ENCODE measurements at regions not wholly inside any gene's neighbourhood (a gene's known extent, or its start where the extent isn't known, plus 50 kb on each side); places are given as distances from the start of the nearest gene placed in this dataset.

- ATAC-seq = peak; percentile 49
- TF ChIP-seq ZNF8 (CRISPR knock-in tag; IDR thresholded peaks at IDR 0.05) (no peak), RARB (CRISPR knock-in tag; IDR thresholded peaks at IDR 0.05) (no peak)
These were observed 171.9 kb upstream of the NR5A2 start for GRCh38 chr1:199855580-199855979.

DNA sequence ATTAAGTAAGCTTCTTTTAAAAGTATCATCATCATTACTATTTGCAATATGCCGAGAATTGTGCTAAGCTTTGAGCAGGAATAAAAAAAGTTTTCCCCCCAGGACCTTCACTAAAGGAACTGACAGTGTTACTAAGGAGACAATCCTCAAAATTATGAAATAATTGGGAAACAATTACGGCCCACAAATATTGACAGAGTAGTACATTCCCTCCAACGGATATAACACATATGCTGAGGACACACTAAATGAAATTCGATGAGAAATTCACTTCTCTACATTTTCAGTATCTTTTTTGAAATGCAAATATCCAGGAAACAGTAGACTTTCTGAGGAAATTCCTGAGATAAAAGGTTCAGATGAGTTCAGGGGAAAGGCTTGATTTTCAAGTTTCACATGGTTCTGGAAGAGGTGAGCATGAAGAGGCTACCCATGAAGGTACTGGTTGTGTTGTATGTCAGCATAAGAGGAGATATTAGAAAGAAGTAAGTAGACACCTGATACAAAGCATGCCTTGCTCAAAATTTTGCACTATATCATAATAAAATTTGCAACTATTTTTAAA, 171.2 kb upstream of the NR5A2 start:
- ATAC-seq = no peak
- TF ChIP-seq ZNF8 (CRISPR knock-in tag; IDR thresholded peaks at IDR 0.05) (no peak), ISL1 (CRISPR knock-in tag; IDR thresholded peaks at IDR 0.05) (no peak), ESRRG (CRISPR knock-in tag; IDR thresholded peaks at IDR 0.05) (no peak), SNAI2 (CRISPR knock-in tag; IDR thresholded peaks at IDR 0.05) (no peak), POU6F1 (CRISPR knock-in tag; IDR thresholded peaks at IDR 0.05; ENCODE audit: borderline replicate concordance, low read depth) (no peak), ZNF70 (CRISPR knock-in tag; IDR thresholded peaks at IDR 0.05) (no peak), RARB (CRISPR knock-in tag; IDR thresholded peaks at IDR 0.05) (no peak), ZNF565 (CRISPR knock-in tag; conservative IDR thresholded peaks at IDR 0.05; ENCODE audit: low read depth) (no peak), TCF4 (CRISPR knock-in tag; IDR thresholded peaks at IDR 0.05; ENCODE audit: borderline replicate concordance) (no peak), BACH2 (CRISPR knock-in tag; IDR thresholded peaks at IDR 0.05; ENCODE audit: borderline replicate concordance) (no peak), CREB5 (CRISPR knock-in tag; IDR thresholded peaks at IDR 0.05; ENCODE audit: low read depth) (no peak), TOX (CRISPR knock-in tag; IDR thresholded peaks at IDR 0.05; ENCODE audit: borderline replicate concordance) (no peak), OSR1 (CRISPR knock-in tag; IDR thresholded peaks at IDR 0.05) (no peak), CSRNP3 (CRISPR knock-in tag; IDR thresholded peaks at IDR 0.05) (no peak), ZC3H10 (CRISPR knock-in tag; IDR thresholded peaks at IDR 0.05) (no peak), ZFP3 (CRISPR knock-in tag; IDR thresholded peaks at IDR 0.05) (no peak)
- TF ChIP-seq, protein P1, sequence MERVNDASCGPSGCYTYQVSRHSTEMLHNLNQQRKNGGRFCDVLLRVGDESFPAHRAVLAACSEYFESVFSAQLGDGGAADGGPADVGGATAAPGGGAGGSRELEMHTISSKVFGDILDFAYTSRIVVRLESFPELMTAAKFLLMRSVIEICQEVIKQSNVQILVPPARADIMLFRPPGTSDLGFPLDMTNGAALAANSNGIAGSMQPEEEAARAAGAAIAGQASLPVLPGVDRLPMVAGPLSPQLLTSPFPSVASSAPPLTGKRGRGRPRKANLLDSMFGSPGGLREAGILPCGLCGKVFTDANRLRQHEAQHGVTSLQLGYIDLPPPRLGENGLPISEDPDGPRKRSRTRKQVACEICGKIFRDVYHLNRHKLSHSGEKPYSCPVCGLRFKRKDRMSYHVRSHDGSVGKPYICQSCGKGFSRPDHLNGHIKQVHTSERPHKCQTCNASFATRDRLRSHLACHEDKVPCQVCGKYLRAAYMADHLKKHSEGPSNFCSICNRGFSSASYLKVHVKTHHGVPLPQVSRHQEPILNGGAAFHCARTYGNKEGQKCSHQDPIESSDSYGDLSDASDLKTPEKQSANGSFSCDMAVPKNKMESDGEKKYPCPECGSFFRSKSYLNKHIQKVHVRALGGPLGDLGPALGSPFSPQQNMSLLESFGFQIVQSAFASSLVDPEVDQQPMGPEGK (CRISPR knock-in tag; IDR thresholded peaks at IDR 0.05; ENCODE audit: borderline replicate concordance) = no peak
- TF ChIP-seq, protein P2, sequence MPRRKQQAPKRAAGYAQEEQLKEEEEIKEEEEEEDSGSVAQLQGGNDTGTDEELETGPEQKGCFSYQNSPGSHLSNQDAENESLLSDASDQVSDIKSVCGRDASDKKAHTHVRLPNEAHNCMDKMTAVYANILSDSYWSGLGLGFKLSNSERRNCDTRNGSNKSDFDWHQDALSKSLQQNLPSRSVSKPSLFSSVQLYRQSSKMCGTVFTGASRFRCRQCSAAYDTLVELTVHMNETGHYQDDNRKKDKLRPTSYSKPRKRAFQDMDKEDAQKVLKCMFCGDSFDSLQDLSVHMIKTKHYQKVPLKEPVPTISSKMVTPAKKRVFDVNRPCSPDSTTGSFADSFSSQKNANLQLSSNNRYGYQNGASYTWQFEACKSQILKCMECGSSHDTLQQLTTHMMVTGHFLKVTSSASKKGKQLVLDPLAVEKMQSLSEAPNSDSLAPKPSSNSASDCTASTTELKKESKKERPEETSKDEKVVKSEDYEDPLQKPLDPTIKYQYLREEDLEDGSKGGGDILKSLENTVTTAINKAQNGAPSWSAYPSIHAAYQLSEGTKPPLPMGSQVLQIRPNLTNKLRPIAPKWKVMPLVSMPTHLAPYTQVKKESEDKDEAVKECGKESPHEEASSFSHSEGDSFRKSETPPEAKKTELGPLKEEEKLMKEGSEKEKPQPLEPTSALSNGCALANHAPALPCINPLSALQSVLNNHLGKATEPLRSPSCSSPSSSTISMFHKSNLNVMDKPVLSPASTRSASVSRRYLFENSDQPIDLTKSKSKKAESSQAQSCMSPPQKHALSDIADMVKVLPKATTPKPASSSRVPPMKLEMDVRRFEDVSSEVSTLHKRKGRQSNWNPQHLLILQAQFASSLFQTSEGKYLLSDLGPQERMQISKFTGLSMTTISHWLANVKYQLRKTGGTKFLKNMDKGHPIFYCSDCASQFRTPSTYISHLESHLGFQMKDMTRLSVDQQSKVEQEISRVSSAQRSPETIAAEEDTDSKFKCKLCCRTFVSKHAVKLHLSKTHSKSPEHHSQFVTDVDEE (CRISPR knock-in tag; IDR thresholded peaks at IDR 0.05) = no peak

DNA sequence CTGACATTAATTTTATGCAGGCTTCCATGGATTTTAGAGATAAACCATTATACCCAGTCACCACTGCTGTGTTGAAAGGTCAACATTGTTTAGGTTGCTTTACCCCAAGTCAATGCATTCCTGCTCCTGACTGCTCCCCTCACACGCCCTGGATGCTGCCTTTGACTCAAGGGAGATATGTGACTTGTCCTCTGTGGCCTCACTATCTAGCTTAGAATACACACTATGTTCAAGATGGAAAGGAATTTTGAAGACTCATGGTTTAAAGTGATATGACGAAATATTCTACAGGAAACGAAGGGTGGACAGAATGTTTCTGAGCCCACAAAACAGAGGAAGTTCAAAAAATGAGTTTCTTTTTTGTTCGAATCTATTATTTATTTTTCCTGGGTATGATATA, 170.4 kb upstream of the NR5A2 start:
- ATAC-seq = no peak
- no peak for TF ChIP-seq ZFP3 (CRISPR knock-in tag; IDR thresholded peaks at IDR 0.05)
- no peak for TF ChIP-seq RARB (CRISPR knock-in tag; IDR thresholded peaks at IDR 0.05)
- TF ChIP-seq CSRNP3 (CRISPR knock-in tag; IDR thresholded peaks at IDR 0.05) = no peak
- no peak for TF ChIP-seq ZC3H10 (CRISPR knock-in tag; IDR thresholded peaks at IDR 0.05)
- TF ChIP-seq ZFP30 (CRISPR knock-in tag; IDR thresholded peaks at IDR 0.05) = no peak
- no peak for TF ChIP-seq ZNF8 (CRISPR knock-in tag; IDR thresholded peaks at IDR 0.05)
- no peak for TF ChIP-seq ZNF565 (CRISPR knock-in tag; conservative IDR thresholded peaks at IDR 0.05; ENCODE audit: low read depth)
- TF ChIP-seq CREB5 (CRISPR knock-in tag; IDR thresholded peaks at IDR 0.05; ENCODE audit: low read depth) = no peak
- no peak for TF ChIP-seq ESRRG (CRISPR knock-in tag; IDR thresholded peaks at IDR 0.05)
- no peak for TF ChIP-seq ARNTL (CRISPR knock-in tag; IDR thresholded peaks at IDR 0.05; ENCODE audit: borderline replicate concordance, low read depth)
- no peak for TF ChIP-seq PPARA (CRISPR knock-in tag; IDR thresholded peaks at IDR 0.05; ENCODE audit: borderline replicate concordance)
- no peak for TF ChIP-seq POU6F1 (CRISPR knock-in tag; IDR thresholded peaks at IDR 0.05; ENCODE audit: borderline replicate concordance, low read depth)
- TF ChIP-seq OSR1 (CRISPR knock-in tag; IDR thresholded peaks at IDR 0.05) = no peak
- TF ChIP-seq TCF4 (CRISPR knock-in tag; IDR thresholded peaks at IDR 0.05; ENCODE audit: borderline replicate concordance) = no peak
